ENCODE measurements at regions not wholly inside any gene's neighbourhood (a gene's known extent, or its start where the extent isn't known, plus 50 kb on each side); places are given as distances from the start of the nearest gene placed in this dataset.

GRCh38 chr15:95647531-95648277 lies 682.8 kb upstream of the NR2F2 start:
- TF ChIP-seq ZFX (IDR thresholded peaks at IDR 0.05; ENCODE audit: borderline replicate concordance) (no peak), CTCF (IDR thresholded peaks at IDR 0.05) (no peak)
- H3K27ac ChIP-seq: no peak overlapping the region

- no peak for TF ChIP-seq ZFX (IDR thresholded peaks at IDR 0.05; ENCODE audit: borderline replicate concordance)
- no peak for TF ChIP-seq CTCF (IDR thresholded peaks at IDR 0.05)
Observed at GRCh38 chr15:95653361-95653805, 677.1 kb upstream of the NR2F2 start.

GRCh38 chr15:95655089-95655607 lies 675.4 kb upstream of the NR2F2 start:
- H3K27ac ChIP-seq: no peak overlapping the region
- TF ChIP-seq CTCF (IDR thresholded peaks at IDR 0.05): no peak
- TF ChIP-seq ZFX (IDR thresholded peaks at IDR 0.05; ENCODE audit: borderline replicate concordance): no peak

More at GRCh38 chr15:95653361-95653805, 677.1 kb upstream of the NR2F2 start:
- H3K27ac ChIP-seq: no peak overlapping the region

GRCh38 chr15:95656595-95656994 lies 673.9 kb upstream of the NR2F2 start:
- TF ChIP-seq CTCF (IDR thresholded peaks at IDR 0.05): no peak
- TF ChIP-seq ZFX (IDR thresholded peaks at IDR 0.05; ENCODE audit: borderline replicate concordance): no peak

GRCh38 chr15:95658799-95659198 lies 671.7 kb upstream of the NR2F2 start:
- TF ChIP-seq CTCF (IDR thresholded peaks at IDR 0.05): no peak
- no peak for TF ChIP-seq ZFX (IDR thresholded peaks at IDR 0.05; ENCODE audit: borderline replicate concordance)
- H3K27ac ChIP-seq: no peak overlapping the region

More at GRCh38 chr15:95656595-95656994, 673.9 kb upstream of the NR2F2 start:
- H3K27ac ChIP-seq: no peak overlapping the region

GRCh38 chr15:95659656-95660055 lies 670.8 kb upstream of the NR2F2 start:
- TF ChIP-seq CTCF (IDR thresholded peaks at IDR 0.05) (no peak), ZFX (IDR thresholded peaks at IDR 0.05; ENCODE audit: borderline replicate concordance) (no peak)
- H3K27ac ChIP-seq: no peak overlapping the region

GRCh38 chr15:95662638-95663037 lies 667.9 kb upstream of the NR2F2 start:
- TF ChIP-seq ZFX (IDR thresholded peaks at IDR 0.05; ENCODE audit: borderline replicate concordance) (no peak), CTCF (IDR thresholded peaks at IDR 0.05) (no peak)

More at GRCh38 chr15:95662638-95663037, 667.9 kb upstream of the NR2F2 start:
- H3K27ac ChIP-seq: no peak overlapping the region

All from 22Rv1 (cell line).